OCI-LY1 (cell line): ENCODE measurements at regions not wholly inside any gene's neighbourhood (a gene's known extent, or its start where the extent isn't known, plus 50 kb on each side); places are given as distances from the start of the nearest gene placed in this dataset.

Experiments
- H2AFZ ChIP-seq: fragments of 200-600 bp; sonication (generic), shearing (Covaris generic); 2 replicates; pipeline ENCODE4 v1.6.0; 2014; ENCODE audit warnings: antibody characterized with exemption, mild to moderate bottlenecking, low read length
- H3F3A ChIP-seq: fragments of 200-600 bp; sonication (generic), shearing (Covaris generic); 2 replicates; pipeline ENCODE4 v1.6.0; 2014; ENCODE audit warnings: mild to moderate bottlenecking, antibody characterized with exemption, low read length, moderate library complexity; ENCODE audit not compliant: insufficient read depth
- H3K27ac ChIP-seq: fragments of 200-600 bp; sonication (generic); 2 replicates; pipeline ENCODE4 v1.5.1; 2014; ENCODE audit warnings: low read length, mixed run types, mild to moderate bottlenecking, low read depth; ENCODE audit not compliant: poor library complexity, severe bottlenecking
- H3K27me3 ChIP-seq: fragments of 200-600 bp; sonication (generic); 2 replicates; pipeline ENCODE4 v1.6.0; 2014; ENCODE audit warnings: antibody characterized with exemption, mild to moderate bottlenecking, low read length, moderate library complexity; ENCODE audit not compliant: insufficient read depth
- H3K36me3 ChIP-seq: fragments of 200-600 bp; sonication (generic); 2 replicates; pipeline ENCODE4 v1.6.1; 2014; ENCODE audit warnings: mild to moderate bottlenecking, antibody characterized with exemption, low read length, moderate library complexity, mixed read lengths; ENCODE audit not compliant: insufficient read depth
- H3K4me1 ChIP-seq: fragments of 200-600 bp; sonication (generic); 2 replicates; pipeline ENCODE4 v1.5.1; 2014; ENCODE audit warnings: mild to moderate bottlenecking, low read length, moderate library complexity; ENCODE audit not compliant: insufficient read depth, severe bottlenecking
- H3K4me2 ChIP-seq: fragments of 200-600 bp; sonication (generic), shearing (Covaris generic); 2 replicates; pipeline ENCODE4 v1.6.1; 2014; ENCODE audit warnings: low read length
- H3K4me3 ChIP-seq: fragments of 200-600 bp; sonication (generic); 2 replicates; pipeline ENCODE4 v1.5.1; 2014; ENCODE audit warnings: low read length, low read depth, mild to moderate bottlenecking, mixed read lengths; ENCODE audit not compliant: poor library complexity, severe bottlenecking
- H3K79me2 ChIP-seq: fragments of 200-600 bp; shearing (Covaris generic); 2 replicates; pipeline ENCODE4 v1.6.1; 2016; ENCODE audit warnings: mixed run types, low read length, mixed read lengths; ENCODE audit not compliant: insufficient read depth
- H3K9ac ChIP-seq: fragments of 200-600 bp; sonication (generic), shearing (Covaris generic); 2 replicates; pipeline ENCODE4 v1.6.1; 2014; ENCODE audit warnings: mild to moderate bottlenecking, low read length, mixed read lengths
- H3K9me2 ChIP-seq: fragments of 200-600 bp; sonication (generic), shearing (Covaris generic); 2 replicates; pipeline ENCODE4 v1.6.1; 2014; ENCODE audit warnings: low read depth, mild to moderate bottlenecking, low read length, mixed read lengths
- H3K9me3 ChIP-seq: fragments of 200-600 bp; shearing (Covaris generic); 2 replicates; pipeline ENCODE4 v1.6.1; 2014; ENCODE audit warnings: low read length, mixed read lengths
- H4K20me1 ChIP-seq: fragments of 200-600 bp; sonication (generic), shearing (Covaris generic); 2 replicates; pipeline ENCODE4 v1.6.0; 2016; ENCODE audit warnings: mild to moderate bottlenecking, low read length; ENCODE audit not compliant: insufficient read depth
- EZH2 ChIP-seq: fragments of 200-600 bp; sonication (generic), shearing (Covaris generic); IDR thresholded peaks from 2 replicates; pipeline ENCODE4 v1.8.0; 2017; ENCODE audit warnings: borderline replicate concordance, mixed run types, mild to moderate bottlenecking, antibody characterized with exemption, low read length, moderate library complexity, mixed read lengths
- TF ChIP-seq, protein P1 (sequence below): fragments of 200-600 bp; sonication (generic), shearing (Covaris generic); IDR thresholded peaks from 2 replicates; pipeline ENCODE4 v1.5.1; 2017; ENCODE audit warnings: mild to moderate bottlenecking, antibody characterized with exemption, low read length, moderate library complexity, mixed read lengths

- no peak overlapping the region for H3K4me3 ChIP-seq
- H3K79me2 ChIP-seq = no peaks in the 10 kb centered on the region
- H2AFZ ChIP-seq = no peak overlapping the region
- H3K27me3 ChIP-seq = no peaks in the 10 kb centered on the region
- H3K9me2 ChIP-seq = no peaks in the 10 kb centered on the region
- no peaks in the 10 kb centered on the region for H4K20me1 ChIP-seq
- H3K9ac ChIP-seq = no peak overlapping the region
- H3K36me3 ChIP-seq = no peaks in the 10 kb centered on the region
- no peak for TF ChIP-seq EZH2
- TF ChIP-seq, protein P1, sequence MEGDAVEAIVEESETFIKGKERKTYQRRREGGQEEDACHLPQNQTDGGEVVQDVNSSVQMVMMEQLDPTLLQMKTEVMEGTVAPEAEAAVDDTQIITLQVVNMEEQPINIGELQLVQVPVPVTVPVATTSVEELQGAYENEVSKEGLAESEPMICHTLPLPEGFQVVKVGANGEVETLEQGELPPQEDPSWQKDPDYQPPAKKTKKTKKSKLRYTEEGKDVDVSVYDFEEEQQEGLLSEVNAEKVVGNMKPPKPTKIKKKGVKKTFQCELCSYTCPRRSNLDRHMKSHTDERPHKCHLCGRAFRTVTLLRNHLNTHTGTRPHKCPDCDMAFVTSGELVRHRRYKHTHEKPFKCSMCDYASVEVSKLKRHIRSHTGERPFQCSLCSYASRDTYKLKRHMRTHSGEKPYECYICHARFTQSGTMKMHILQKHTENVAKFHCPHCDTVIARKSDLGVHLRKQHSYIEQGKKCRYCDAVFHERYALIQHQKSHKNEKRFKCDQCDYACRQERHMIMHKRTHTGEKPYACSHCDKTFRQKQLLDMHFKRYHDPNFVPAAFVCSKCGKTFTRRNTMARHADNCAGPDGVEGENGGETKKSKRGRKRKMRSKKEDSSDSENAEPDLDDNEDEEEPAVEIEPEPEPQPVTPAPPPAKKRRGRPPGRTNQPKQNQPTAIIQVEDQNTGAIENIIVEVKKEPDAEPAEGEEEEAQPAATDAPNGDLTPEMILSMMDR = no peak
- no peaks in the 10 kb centered on the region for H3K9me3 ChIP-seq
- H3F3A ChIP-seq = no peaks in the 10 kb centered on the region
- no peaks in the 10 kb centered on the region for H3K4me1 ChIP-seq
- no peak overlapping the region for H3K4me2 ChIP-seq
- no peak overlapping the region for H3K27ac ChIP-seq
These were observed 66.1 kb upstream of the ADRA1B start for GRCh38 chr5:159850160-159850559.

DNA sequence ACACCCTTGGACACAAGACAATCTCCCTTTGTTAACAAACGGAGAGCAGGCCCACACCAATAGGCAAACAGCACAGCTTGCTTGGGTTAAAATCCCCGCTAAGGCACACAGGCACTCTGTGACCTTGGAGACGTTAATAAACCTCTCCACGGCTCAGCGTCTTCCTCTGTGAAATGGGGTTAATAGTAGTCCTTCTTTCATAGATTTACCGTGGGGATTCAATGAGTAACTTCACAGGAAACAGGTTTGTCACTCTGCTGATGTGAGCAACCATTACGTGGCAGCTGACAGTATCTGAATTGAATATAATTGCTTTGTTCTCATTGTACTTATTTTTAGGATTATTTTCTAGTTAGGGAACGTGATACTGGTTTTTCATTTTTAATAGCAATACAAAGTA is 65.2 kb upstream of the ADRA1B start:
- TF ChIP-seq, protein P1 = no peak
- TF ChIP-seq EZH2 = no peak
- Histone ChIP-seq H3K9me3 (no peaks in the 10 kb centered on the region), H3K9ac (no peak overlapping the region), H4K20me1 (no peaks in the 10 kb centered on the region), H3K79me2 (no peaks in the 10 kb centered on the region), H3F3A (no peaks in the 10 kb centered on the region), H3K27me3 (no peaks in the 10 kb centered on the region), H3K4me3 (no peak overlapping the region), H2AFZ (no peak overlapping the region), H3K36me3 (no peaks in the 10 kb centered on the region), H3K9me2 (no peaks in the 10 kb centered on the region), H3K27ac (no peak overlapping the region), H3K4me1 (no peaks in the 10 kb centered on the region), H3K4me2 (no peak overlapping the region)

DNA sequence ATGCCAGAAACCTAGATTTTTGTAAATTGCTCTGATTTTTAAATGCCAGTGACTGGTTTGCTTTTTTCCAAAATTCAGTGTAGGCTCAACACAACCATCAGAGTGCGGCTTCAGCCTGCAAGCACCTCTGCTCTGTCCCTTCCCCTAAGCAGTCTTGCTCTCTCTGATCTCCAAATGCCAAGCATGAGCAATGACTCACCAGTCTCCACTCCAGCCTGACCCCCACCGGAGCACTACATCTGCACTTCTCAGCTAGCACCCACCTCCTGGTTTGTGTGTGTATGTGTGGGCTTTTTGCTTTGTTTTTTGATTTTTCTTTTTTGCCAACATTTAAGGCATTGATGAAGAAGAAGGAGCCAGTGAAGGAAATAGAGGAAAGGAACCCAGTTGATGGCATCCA is 61.4 kb upstream of the ADRA1B start:
- Histone ChIP-seq H3K9ac (no peak overlapping the region), H3K4me2 (no peak overlapping the region), H3F3A (no peaks in the 10 kb centered on the region), H3K27me3 (no peaks in the 10 kb centered on the region), H3K9me3 (no peaks in the 10 kb centered on the region), H3K4me3 (no peak overlapping the region), H3K79me2 (no peaks in the 10 kb centered on the region), H3K36me3 (no peaks in the 10 kb centered on the region), H4K20me1 (no peaks in the 10 kb centered on the region), H3K27ac (no peak overlapping the region), H2AFZ (no peak overlapping the region), H3K4me1 (no peaks in the 10 kb centered on the region), H3K9me2 (no peaks in the 10 kb centered on the region)
- no peak for TF ChIP-seq EZH2
- TF ChIP-seq, protein P1 = no peak
